ENCODE measurements at regions not wholly inside any gene's neighbourhood (a gene's known extent, or its start where the extent isn't known, plus 50 kb on each side); places are given as distances from the start of the nearest gene placed in this dataset.

GRCh38 chr15:69602921-69603320 is 150.3 kb downstream of the RPLP1 start:
- TF ChIP-seq POLR2A (IDR thresholded peaks at IDR 0.05), result no peak
- TF ChIP-seq CTCF (IDR thresholded peaks at IDR 0.05), result no peak
